Endothelial cell of umbilical vein (primary cell): ENCODE measurements at regions not wholly inside any gene's neighbourhood (a gene's known extent, or its start where the extent isn't known, plus 50 kb on each side); places are given as distances from the start of the nearest gene placed in this dataset.

Source experiments
- BruUV-seq: library from RNA; stranded (reverse); fragments of 400-500 nt; replicated peaks from 2 replicates; lab custom pipeline; 2021; lab: Mats Ljungman, UMichigan
- CTCF ChIA-PET: fragments of 300-600, 350-600 bp; sonication (Branson Sonifier 250); formaldehyde crosslinking; loops from one replicate; lab custom pipeline; 2021; ENCODE audit warnings: antibody characterized with exemption, inconsistent platforms; lab: Charles Lee
- POLR2A ChIA-PET: fragments of 300-600, 350-600 bp; sonication (Branson Sonifier 250); formaldehyde crosslinking; loops from one replicate; lab custom pipeline; 2021; ENCODE audit warnings: antibody characterized with exemption, inconsistent platforms; lab: Charles Lee
- DNase-seq: peaks from one replicate; pipeline ENCODE4 v3.0.0-alpha.2; 2011; ENCODE audit warnings: low read depth, low spot score
- FAIRE-seq: peaks from 2 replicates; lab custom pipeline; 2011; peaks lifted over from hg19 to GRCh38; lab: Jason Lieb, UNC
- H2AFZ ChIP-seq: 2 replicates; pipeline ENCODE4 v1.6.0; 2012; ENCODE audit warnings: low read depth, low read length, control low read depth, inconsistent platforms
- H3K27ac ChIP-seq: 2 replicates; pipeline ENCODE4 v1.5.1; 2011; ENCODE audit warnings: low read depth, mild to moderate bottlenecking, control low read depth, low read length, moderate library complexity; ENCODE audit not compliant: insufficient read depth
- H3K27me3 ChIP-seq, 2 experiments: 2 replicates each; pipeline versions ENCODE4 v1.6.0 to v1.6.1; 2011; ENCODE audit warnings: low read length in 2 of 2, mixed read lengths in 1 of 2; ENCODE audit not compliant: control insufficient read depth in 2 of 2, insufficient read depth in 2 of 2
- H3K36me3 ChIP-seq, 2 experiments: 2 replicates in 1 of 2; 3 replicates in 1 of 2; pipeline ENCODE4 v1.5.1; 2011; ENCODE audit warnings: low read length in 2 of 2, mild to moderate bottlenecking in 1 of 2, moderate library complexity in 1 of 2; ENCODE audit not compliant: control insufficient read depth in 2 of 2, insufficient read depth in 2 of 2; ENCODE audit errors: extremely low read depth in 1 of 2
- H3K4me1 ChIP-seq: 3 replicates; pipeline ENCODE4 v1.5.1; 2011; ENCODE audit warnings: mild to moderate bottlenecking, low read length; ENCODE audit not compliant: control insufficient read depth, insufficient read depth; ENCODE audit errors: extremely low read depth
- H3K4me2 ChIP-seq: 2 replicates; pipeline ENCODE4 v1.6.1; 2011; ENCODE audit warnings: low read length, control low read depth, mixed read lengths; ENCODE audit not compliant: insufficient read depth
- H3K4me3 ChIP-seq, 3 experiments: fragments of 200-600 bp in 1 of 3; sonication (generic), shearing (Covaris generic) in 1 of 3; replicated peaks in 1 of 3; 2 replicates each; pipeline ENCODE4 v1.5.1; 2011 to 2016; ENCODE audit warnings: control low read depth in 3 of 3, low read length in 3 of 3, mild to moderate bottlenecking in 2 of 3, inconsistent platforms in 1 of 3, low read depth in 1 of 3, moderate library complexity in 1 of 3; ENCODE audit not compliant: insufficient read depth in 1 of 3
- H3K79me2 ChIP-seq: 2 replicates; pipeline ENCODE4 v1.6.0; 2012; ENCODE audit warnings: low read length, inconsistent platforms; ENCODE audit not compliant: control insufficient read depth, insufficient read depth
- H3K9ac ChIP-seq: replicated peaks from 2 replicates; pipeline ENCODE3; 2011; ENCODE audit warnings: low read length, control low read depth; ENCODE audit not compliant: insufficient read depth; ENCODE audit errors: extremely low read depth
- H3K9me1 ChIP-seq: replicated peaks from 3 replicates; pipeline ENCODE4 v1.6.0; 2011; ENCODE audit warnings: mild to moderate bottlenecking, low read length; ENCODE audit not compliant: control insufficient read depth, insufficient read depth; ENCODE audit errors: extremely low read depth
- H3K9me3 ChIP-seq: replicated peaks from 2 replicates; pipeline ENCODE4 v1.5.1; 2012; ENCODE audit warnings: low read length, inconsistent platforms; ENCODE audit not compliant: control insufficient read depth, insufficient read depth
- H4K20me1 ChIP-seq: replicated peaks from 2 replicates; pipeline ENCODE3; 2011; ENCODE audit warnings: mild to moderate bottlenecking, low read length; ENCODE audit not compliant: control insufficient read depth, insufficient read depth; ENCODE audit errors: extremely low read depth
- EZH2 ChIP-seq: IDR thresholded peaks from 2 replicates; pipeline ENCODE4 v1.6.1; 2012; ENCODE audit warnings: borderline replicate concordance, low read depth, mild to moderate bottlenecking, moderate library complexity, low read length, inconsistent platforms; ENCODE audit not compliant: severe bottlenecking
- FOS ChIP-seq: IDR thresholded peaks from 2 replicates; pipeline ENCODE4 v1.6.1; 2011; ENCODE audit warnings: mild to moderate bottlenecking, low read length, moderate library complexity, borderline replicate concordance; ENCODE audit not compliant: insufficient read depth
- GATA2 ChIP-seq: IDR thresholded peaks from 2 replicates; pipeline ENCODE4 v1.7.0; 2011; ENCODE audit warnings: low read depth, mild to moderate bottlenecking, moderate library complexity, mixed read lengths, low read length; ENCODE audit not compliant: insufficient read length, insufficient read depth
- JUN ChIP-seq: IDR thresholded peaks from 2 replicates; pipeline ENCODE4 v1.6.1; 2011; ENCODE audit warnings: borderline replicate concordance, low read depth; ENCODE audit not compliant: insufficient read length, insufficient read depth
- MYC ChIP-seq: IDR thresholded peaks from one replicate; pipeline ENCODE4 v1.6.1; 2011; ENCODE audit warnings: mild to moderate bottlenecking, low read depth, low read length
- POLR2A ChIP-seq: IDR thresholded peaks from 2 replicates; pipeline ENCODE4 v1.6.1; 2012; ENCODE audit warnings: low read depth, mild to moderate bottlenecking, control low read depth, low read length
- POLR2AphosphoS5 ChIP-seq: IDR thresholded peaks from 2 replicates; pipeline ENCODE4 v1.6.1; 2012; ENCODE audit warnings: low read depth, mild to moderate bottlenecking, control low read depth, low read length, moderate library complexity; ENCODE audit not compliant: insufficient read depth
- dilution Hi-C: fragments of 300-500 bp; cut with MboI; formaldehyde crosslinking; loops from one replicate; pipeline ENCODE4 v1.15.0; 2019; ENCODE audit warnings: low sequenced_read_pairs; ENCODE audit not compliant: extremely low pct_ligation_motif_present
- intact Hi-C: fragments of 100-400 bp; cut with micrococcal nuclease; formaldehyde crosslinking; loops from one replicate; pipeline ENCODE4 v1.10.0; 2022
- TF ChIP-seq, protein P1 (sequence below), 2 donors: IDR thresholded peaks; 1 replicate in 1 of 2; 2 replicates in 1 of 2; pipeline ENCODE4 v1.5.1; 2011; ENCODE audit warnings: low read length in 2 of 2, mild to moderate bottlenecking in 2 of 2, moderate library complexity in 2 of 2, control low read depth in 1 of 2, inconsistent platforms in 1 of 2, low read depth in 1 of 2; ENCODE audit not compliant: insufficient read depth in 1 of 2; ENCODE audit errors: extremely low read depth in 1 of 2
- TF ChIP-seq, protein P2 (sequence below): IDR thresholded peaks from 2 replicates; pipeline ENCODE4 v1.6.1; 2011; ENCODE audit not compliant: insufficient read depth, insufficient read length

- intact Hi-C loops = loop anchor here (2.0 kb wide), 1 partner anchor 23 kb away; no protein-coding TSS in a partner anchor
- dilution Hi-C loops = no loop called here
- Histone ChIP-seq H3K9me3 (no peaks in the 10 kb centered on the region), H3K9ac (no peak overlapping the region), H3K4me2 (no peak overlapping the region), H3K9me1 (no peaks in the 10 kb centered on the region), H3K27me3 (no peaks in the 10 kb centered on the region), H3K79me2 (no peaks in the 10 kb centered on the region), H2AFZ (no peak overlapping the region), H3K4me1 (peaks cover 10% of the 10 kb centered on the region), H3K36me3 (no peaks in the 10 kb centered on the region), H3K4me3 (no peak overlapping the region), H3K27ac (no peak overlapping the region), H4K20me1 (no peaks in the 10 kb centered on the region)
- no TSS peak for BruUV-seq
- FAIRE-seq (no peak), DNase-seq (no peak)
- TF ChIP-seq, protein P1, sequence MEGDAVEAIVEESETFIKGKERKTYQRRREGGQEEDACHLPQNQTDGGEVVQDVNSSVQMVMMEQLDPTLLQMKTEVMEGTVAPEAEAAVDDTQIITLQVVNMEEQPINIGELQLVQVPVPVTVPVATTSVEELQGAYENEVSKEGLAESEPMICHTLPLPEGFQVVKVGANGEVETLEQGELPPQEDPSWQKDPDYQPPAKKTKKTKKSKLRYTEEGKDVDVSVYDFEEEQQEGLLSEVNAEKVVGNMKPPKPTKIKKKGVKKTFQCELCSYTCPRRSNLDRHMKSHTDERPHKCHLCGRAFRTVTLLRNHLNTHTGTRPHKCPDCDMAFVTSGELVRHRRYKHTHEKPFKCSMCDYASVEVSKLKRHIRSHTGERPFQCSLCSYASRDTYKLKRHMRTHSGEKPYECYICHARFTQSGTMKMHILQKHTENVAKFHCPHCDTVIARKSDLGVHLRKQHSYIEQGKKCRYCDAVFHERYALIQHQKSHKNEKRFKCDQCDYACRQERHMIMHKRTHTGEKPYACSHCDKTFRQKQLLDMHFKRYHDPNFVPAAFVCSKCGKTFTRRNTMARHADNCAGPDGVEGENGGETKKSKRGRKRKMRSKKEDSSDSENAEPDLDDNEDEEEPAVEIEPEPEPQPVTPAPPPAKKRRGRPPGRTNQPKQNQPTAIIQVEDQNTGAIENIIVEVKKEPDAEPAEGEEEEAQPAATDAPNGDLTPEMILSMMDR (IDR thresholded peaks at IDR 0.05; ENCODE audit: extremely low read depth in 1 of 2, insufficient read depth in 1 of 2, low read depth in 1 of 2, low read length in 2 of 2) = no peak
- TF ChIP-seq, protein P2, sequence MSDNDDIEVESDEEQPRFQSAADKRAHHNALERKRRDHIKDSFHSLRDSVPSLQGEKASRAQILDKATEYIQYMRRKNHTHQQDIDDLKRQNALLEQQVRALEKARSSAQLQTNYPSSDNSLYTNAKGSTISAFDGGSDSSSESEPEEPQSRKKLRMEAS = no peak
- TF ChIP-seq JUN (no peak), FOS (no peak), POLR2AphosphoS5 (no peak), POLR2A (no peak), EZH2 (no peak), MYC (no peak), GATA2 (no peak)
- POLR2A ChIA-PET = no interaction called here
- CTCF ChIA-PET = interaction anchor here (0.9 to 3.0 kb wide), 14 partner anchors 8 to 349 kb away, joined by 3 to 18 read pairs (median 4); no protein-coding TSS in a partner anchor
These were observed 281.0 kb downstream of the SRBD1 start for GRCh38 chr2:45330108-45330507.
